Right cardiac atrium (tissue), 5 donors: ENCODE measurements at regions not wholly inside any gene's neighbourhood (a gene's known extent, or its start where the extent isn't known, plus 50 kb on each side); places are given as distances from the start of the nearest gene placed in this dataset.

Source experiments
- ATAC-seq, 2 donors: fragments of 200-7000 bp; cut with Tn5 transposase; one replicate each; pipeline versions ENCODE4 v1.8.0 to v1.9.1; 2020; ENCODE audit warnings: moderate library complexity in 2 of 2, mild to moderate bottlenecking in 1 of 2
- DNase-seq, 3 donors: peaks; one replicate each; pipeline ENCODE4 v3.0.0-alpha.2; 2020
- H3K27ac ChIP-seq: one replicate; pipeline ENCODE4 v1.5.1; 2013; ENCODE audit warnings: mild to moderate bottlenecking, low read length, control low read depth, moderate library complexity
- H3K27me3 ChIP-seq: one replicate; pipeline ENCODE4 v1.6.1; 2013; ENCODE audit not compliant: control insufficient read depth, insufficient read depth
- H3K4me1 ChIP-seq: one replicate; pipeline ENCODE4 v1.6.1; 2013; ENCODE audit warnings: low read length; ENCODE audit not compliant: control insufficient read depth, insufficient read depth
- H3K4me3 ChIP-seq: one replicate; pipeline ENCODE4 v1.5.1; 2013; ENCODE audit warnings: low read length, control low read depth
- H3K9me3 ChIP-seq: one replicate; pipeline ENCODE4 v1.6.1; 2013; ENCODE audit warnings: low read length; ENCODE audit not compliant: control insufficient read depth
- whole genome bisulfite sequencing: extraction: QIAGEN DNeasy Blood & Tissue Kit; methylation state at CpG from one replicate; pipeline ENCODE4 v1.1.7; 2013; 5-methylcytosine and 5-hydroxymethylcytosine counted together
- intact Hi-C, 4 donors: fragments of 100-400 bp; cut with DNase I; formaldehyde crosslinking; loops; one replicate each; pipeline versions ENCODE4 v1.11.0 to v1.14.0; 2022 to 2023
- donor health status: healthy with polysubstance abuse.
- donor health status: DM: no; HTN: yes; CAD: no.
- donor health status: DM: no; HTN: no; CAD: no.
- donor health status: DM: no; HTN: yes; CAD: no; lungs with severe emphysema.
- donor health status: DM: yes; HTN: yes; CAD: no.

GRCh38 chr21:18518054-18518481 is 114.5 kb upstream of the TMPRSS15 start:
- Histone ChIP-seq H3K4me1 (no peaks in the 10 kb centered on the region), H3K9me3 (no peaks in the 10 kb centered on the region), H3K27ac (no peak overlapping the region), H3K27me3 (no peaks in the 10 kb centered on the region), H3K4me3 (no peak overlapping the region)
- ATAC-seq = no peak
- intact Hi-C loops = no loop called here
- DNase-seq = no peak
- WGBS = 60% methylated on average over 11 of the region's 11 CpGs

- no peaks in the 10 kb centered on the region for H3K4me1 ChIP-seq
- no peak overlapping the region for H3K27ac ChIP-seq
- no peak for DNase-seq
- ATAC-seq = no peak
- 18% methylated on average over 2 of the region's 2 CpGs for WGBS
- H3K9me3 ChIP-seq = no peaks in the 10 kb centered on the region
- no peak overlapping the region for H3K4me3 ChIP-seq
- intact Hi-C loops = no loop called here
- no peaks in the 10 kb centered on the region for H3K27me3 ChIP-seq
These were observed 117.6 kb upstream of the TMPRSS15 start for GRCh38 chr21:18521204-18521603.

GRCh38 chr21:18522181-18522972 is 118.8 kb upstream of the TMPRSS15 start:
- ATAC-seq = no peak
- no peak for DNase-seq
- Histone ChIP-seq H3K4me3 (no peak overlapping the region), H3K9me3 (no peaks in the 10 kb centered on the region), H3K27ac (no peak overlapping the region), H3K27me3 (no peaks in the 10 kb centered on the region), H3K4me1 (no peaks in the 10 kb centered on the region)
- WGBS = 63% methylated on average over 7 of the region's 7 CpGs
- intact Hi-C loops = no loop called here

GRCh38 chr21:18524097-18524880 is 120.7 kb upstream of the TMPRSS15 start:
- no peaks in the 10 kb centered on the region for H3K9me3 ChIP-seq
- H3K4me3 ChIP-seq = no peak overlapping the region
- 63% methylated on average over 7 of the region's 7 CpGs for WGBS
- no peaks in the 10 kb centered on the region for H3K27me3 ChIP-seq
- H3K4me1 ChIP-seq = no peaks in the 10 kb centered on the region
- no peak overlapping the region for H3K27ac ChIP-seq
- intact Hi-C loops = no loop called here
- no peak for ATAC-seq
- DNase-seq = no peak

- ATAC-seq = no peak
- no peaks in the 10 kb centered on the region for H3K9me3 ChIP-seq
- 14% methylated on average over 1 of the region's 1 CpG for WGBS
- H3K4me3 ChIP-seq = no peak overlapping the region
- intact Hi-C loops = no loop called here
- no peaks in the 10 kb centered on the region for H3K27me3 ChIP-seq
- DNase-seq = no peak
- no peaks in the 10 kb centered on the region for H3K4me1 ChIP-seq
- H3K27ac ChIP-seq = no peak overlapping the region
These were observed 125.7 kb upstream of the TMPRSS15 start for GRCh38 chr21:18529254-18529653.

- ATAC-seq (no peak), DNase-seq (no peak)
- Histone ChIP-seq H3K4me1 (no peaks in the 10 kb centered on the region), H3K4me3 (no peak overlapping the region), H3K9me3 (no peaks in the 10 kb centered on the region), H3K27me3 (no peaks in the 10 kb centered on the region), H3K27ac (no peak overlapping the region)
- intact Hi-C loops = no loop called here
- WGBS = 62% methylated on average over 2 of the region's 2 CpGs
These were observed 138.5 kb upstream of the TMPRSS15 start for GRCh38 chr21:18542081-18542480.

GRCh38 chr21:18545908-18546307 is 142.3 kb upstream of the TMPRSS15 start:
- no peak for DNase-seq
- H3K4me1 ChIP-seq = no peaks in the 10 kb centered on the region
- no peaks in the 10 kb centered on the region for H3K9me3 ChIP-seq
- intact Hi-C loops = no loop called here
- no peak overlapping the region for H3K4me3 ChIP-seq
- no peak for ATAC-seq
- 74% methylated on average over 1 of the region's 1 CpG for WGBS
- H3K27me3 ChIP-seq = no peaks in the 10 kb centered on the region
- H3K27ac ChIP-seq = no peak overlapping the region

- 67% methylated on average over 1 of the region's 1 CpG for WGBS
- Histone ChIP-seq H3K4me3 (no peak overlapping the region), H3K9me3 (no peaks in the 10 kb centered on the region), H3K4me1 (no peaks in the 10 kb centered on the region), H3K27me3 (no peaks in the 10 kb centered on the region), H3K27ac (no peak overlapping the region)
- DNase-seq (no peak), ATAC-seq (no peak)
- intact Hi-C loops = no loop called here
These were observed 143.8 kb upstream of the TMPRSS15 start for GRCh38 chr21:18547347-18547746.

GRCh38 chr21:18548249-18548648 is 144.7 kb upstream of the TMPRSS15 start:
- Histone ChIP-seq H3K9me3 (no peaks in the 10 kb centered on the region), H3K27me3 (no peaks in the 10 kb centered on the region), H3K4me3 (no peak overlapping the region), H3K27ac (no peak overlapping the region), H3K4me1 (no peaks in the 10 kb centered on the region)
- ATAC-seq (no peak), DNase-seq (no peak)
- intact Hi-C loops = no loop called here

GRCh38 chr21:18549214-18549905 is 145.8 kb upstream of the TMPRSS15 start:
- DNase-seq (no peak), ATAC-seq (no peak)
- no peak overlapping the region for H3K27ac ChIP-seq
- no peaks in the 10 kb centered on the region for H3K9me3 ChIP-seq
- WGBS = 50% methylated on average over 4 of the region's 4 CpGs
- intact Hi-C loops = no loop called here
- no peaks in the 10 kb centered on the region for H3K27me3 ChIP-seq
- H3K4me1 ChIP-seq = no peaks in the 10 kb centered on the region
- H3K4me3 ChIP-seq = no peak overlapping the region

GRCh38 chr21:18550361-18550760 is 146.8 kb upstream of the TMPRSS15 start:
- Histone ChIP-seq H3K27ac (no peak overlapping the region), H3K9me3 (no peaks in the 10 kb centered on the region), H3K27me3 (no peaks in the 10 kb centered on the region), H3K4me3 (no peak overlapping the region), H3K4me1 (no peaks in the 10 kb centered on the region)
- no peak for ATAC-seq
- intact Hi-C loops = no loop called here
- 93% methylated on average over 3 of the region's 3 CpGs for WGBS
- no peak for DNase-seq
